Left lung (tissue), 4 donors: ENCODE measurements at regions not wholly inside any gene's neighbourhood (a gene's known extent, or its start where the extent isn't known, plus 50 kb on each side); places are given as distances from the start of the nearest gene placed in this dataset.

Experiments
- ATAC-seq: fragments of 200-7000 bp; cut with Tn5 transposase; one replicate; pipeline ENCODE4 v1.9.1; 2020; ENCODE audit warnings: moderate library complexity
- DNase-seq, 4 donors: peaks; one replicate each; pipeline ENCODE4 v3.0.0-alpha.2; 2013 to 2020
- H3K27ac ChIP-seq, 2 donors: fragments of 200-600 bp; sonication (generic) in 1 of 2; one replicate each; pipeline versions ENCODE4 v1.5.0 to v1.8.0; 2020 to 2021
- H3K27me3 ChIP-seq, 2 donors: fragments of 200-600 bp; sonication (generic) in 1 of 2; one replicate each; pipeline versions ENCODE4 v1.5.0 to v1.8.0; 2020 to 2021
- H3K36me3 ChIP-seq, 2 donors: fragments of 200-600 bp; sonication (generic) in 1 of 2; one replicate each; pipeline versions ENCODE4 v1.5.0 to v1.8.0; 2020 to 2021
- H3K4me1 ChIP-seq, 2 donors: fragments of 200-600 bp; one replicate each; pipeline ENCODE4 v1.8.0; 2021
- H3K4me3 ChIP-seq, 2 donors: fragments of 200-600 bp; sonication (generic) in 1 of 2; one replicate each; pipeline versions ENCODE4 v1.5.0 to v1.8.0; 2020 to 2021; ENCODE audit warnings: mild to moderate bottlenecking in 1 of 2
- H3K9me3 ChIP-seq, 2 donors: fragments of 200-600 bp; sonication (generic) in 1 of 2; one replicate each; pipeline versions ENCODE4 v1.5.0 to v1.8.0; 2020 to 2021
- intact Hi-C, 2 donors: fragments of 100-400 bp; cut with DNase I; formaldehyde crosslinking; loops; one replicate each; pipeline versions ENCODE4 v1.11.2 to v1.14.2; 2022
- TF ChIP-seq, protein P1 (sequence below), 2 donors: fragments of 200-600 bp; sonication (generic) in 1 of 2; IDR thresholded peaks; one replicate each; pipeline versions ENCODE4 v1.5.0 to v1.8.0; 2021; ENCODE audit warnings: antibody characterized with exemption in 2 of 2
- donor health status: DM: no; HTN: yes; CAD: no.
- donor health status: DM: no; HTN: no; CAD: no.

GRCh38 chr3:68256635-68257223 is 602.3 kb upstream of the SUCLG2 start:
- no peaks in the 10 kb centered on the region for H3K4me1 ChIP-seq
- intact Hi-C loops, result no loop called here
- peaks cover 0 to 4% of the 10 kb centered on the region in 2 donors for H3K9me3 ChIP-seq
- DNase-seq (no peak), ATAC-seq (no peak)
- no peak overlapping the region for H3K4me3 ChIP-seq
- no peaks in the 10 kb centered on the region for H3K36me3 ChIP-seq
- TF ChIP-seq, protein P1, sequence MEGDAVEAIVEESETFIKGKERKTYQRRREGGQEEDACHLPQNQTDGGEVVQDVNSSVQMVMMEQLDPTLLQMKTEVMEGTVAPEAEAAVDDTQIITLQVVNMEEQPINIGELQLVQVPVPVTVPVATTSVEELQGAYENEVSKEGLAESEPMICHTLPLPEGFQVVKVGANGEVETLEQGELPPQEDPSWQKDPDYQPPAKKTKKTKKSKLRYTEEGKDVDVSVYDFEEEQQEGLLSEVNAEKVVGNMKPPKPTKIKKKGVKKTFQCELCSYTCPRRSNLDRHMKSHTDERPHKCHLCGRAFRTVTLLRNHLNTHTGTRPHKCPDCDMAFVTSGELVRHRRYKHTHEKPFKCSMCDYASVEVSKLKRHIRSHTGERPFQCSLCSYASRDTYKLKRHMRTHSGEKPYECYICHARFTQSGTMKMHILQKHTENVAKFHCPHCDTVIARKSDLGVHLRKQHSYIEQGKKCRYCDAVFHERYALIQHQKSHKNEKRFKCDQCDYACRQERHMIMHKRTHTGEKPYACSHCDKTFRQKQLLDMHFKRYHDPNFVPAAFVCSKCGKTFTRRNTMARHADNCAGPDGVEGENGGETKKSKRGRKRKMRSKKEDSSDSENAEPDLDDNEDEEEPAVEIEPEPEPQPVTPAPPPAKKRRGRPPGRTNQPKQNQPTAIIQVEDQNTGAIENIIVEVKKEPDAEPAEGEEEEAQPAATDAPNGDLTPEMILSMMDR (IDR thresholded peaks at IDR 0.05), result peak in 1 of 2 donors; percentile 13
- H3K27ac ChIP-seq, result no peak overlapping the region
- no peaks in the 10 kb centered on the region for H3K27me3 ChIP-seq

DNA sequence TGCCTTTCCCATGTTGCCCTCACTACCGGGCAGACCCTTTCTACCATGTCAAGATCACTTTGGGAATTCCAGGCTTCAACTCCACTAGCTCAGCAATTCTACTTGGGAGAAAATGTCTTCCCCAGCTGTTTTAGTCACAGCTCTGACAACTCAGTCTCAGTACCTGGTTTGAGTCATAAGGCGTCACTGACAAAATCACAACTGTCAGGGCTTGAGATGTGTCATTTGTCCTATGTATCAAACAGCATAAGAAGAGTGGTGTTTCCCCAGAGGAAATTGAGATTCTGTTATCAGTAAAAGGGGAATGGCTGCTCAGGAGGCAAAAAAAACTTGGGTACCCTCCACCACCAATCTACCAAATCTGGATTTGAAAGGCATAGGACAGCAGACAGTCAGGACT is 594.9 kb upstream of the SUCLG2 start:
- Histone ChIP-seq H3K27me3 (no peaks in the 10 kb centered on the region), H3K4me1 (no peaks in the 10 kb centered on the region), H3K4me3 (no peak overlapping the region), H3K9me3 (no peaks in the 10 kb centered on the region), H3K27ac (no peak overlapping the region), H3K36me3 (no peaks in the 10 kb centered on the region)
- DNase-seq (no peak), ATAC-seq (no peak)
- intact Hi-C loops, result no loop called here
- TF ChIP-seq, protein P1 (IDR thresholded peaks at IDR 0.05), result no peak

DNA sequence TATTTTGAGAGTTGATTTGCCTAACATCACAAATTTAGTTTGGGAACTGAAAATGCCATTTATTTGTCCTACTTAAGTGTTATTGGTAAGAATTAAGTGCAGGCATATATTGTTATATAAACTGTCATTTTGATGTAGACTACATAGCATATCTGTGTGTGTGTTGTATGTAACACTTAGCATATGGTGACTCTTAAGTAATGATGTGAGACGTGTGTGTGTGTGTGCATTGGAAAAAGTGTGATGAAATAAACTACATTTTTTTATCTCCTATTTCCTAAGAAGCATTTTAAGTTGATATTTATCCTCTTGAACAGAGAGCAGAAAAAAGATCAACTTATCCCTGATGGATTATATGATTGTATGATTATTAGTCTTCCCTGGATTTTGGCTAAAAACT is 588.2 kb upstream of the SUCLG2 start:
- Histone ChIP-seq H3K36me3 (no peaks in the 10 kb centered on the region), H3K27me3 (no peaks in the 10 kb centered on the region), H3K4me3 (no peak overlapping the region), H3K9me3 (no peaks in the 10 kb centered on the region), H3K27ac (no peak overlapping the region), H3K4me1 (no peaks in the 10 kb centered on the region)
- peak in 2 of 4 donors; percentile 28 to 42 for DNase-seq
- no peak for ATAC-seq
- intact Hi-C loops, result no loop called here
- TF ChIP-seq, protein P1 (IDR thresholded peaks at IDR 0.05), result no peak

- Histone ChIP-seq H3K4me1 (no peaks in the 10 kb centered on the region), H3K36me3 (no peaks in the 10 kb centered on the region), H3K4me3 (no peak overlapping the region), H3K9me3 (no peaks in the 10 kb centered on the region), H3K27me3 (no peaks in the 10 kb centered on the region), H3K27ac (no peak overlapping the region)
- DNase-seq (no peak), ATAC-seq (no peak)
- intact Hi-C loops, result no loop called here
- TF ChIP-seq, protein P1 (IDR thresholded peaks at IDR 0.05), result no peak
These were observed 585.1 kb upstream of the SUCLG2 start for GRCh38 chr3:68239542-68239941.

DNA sequence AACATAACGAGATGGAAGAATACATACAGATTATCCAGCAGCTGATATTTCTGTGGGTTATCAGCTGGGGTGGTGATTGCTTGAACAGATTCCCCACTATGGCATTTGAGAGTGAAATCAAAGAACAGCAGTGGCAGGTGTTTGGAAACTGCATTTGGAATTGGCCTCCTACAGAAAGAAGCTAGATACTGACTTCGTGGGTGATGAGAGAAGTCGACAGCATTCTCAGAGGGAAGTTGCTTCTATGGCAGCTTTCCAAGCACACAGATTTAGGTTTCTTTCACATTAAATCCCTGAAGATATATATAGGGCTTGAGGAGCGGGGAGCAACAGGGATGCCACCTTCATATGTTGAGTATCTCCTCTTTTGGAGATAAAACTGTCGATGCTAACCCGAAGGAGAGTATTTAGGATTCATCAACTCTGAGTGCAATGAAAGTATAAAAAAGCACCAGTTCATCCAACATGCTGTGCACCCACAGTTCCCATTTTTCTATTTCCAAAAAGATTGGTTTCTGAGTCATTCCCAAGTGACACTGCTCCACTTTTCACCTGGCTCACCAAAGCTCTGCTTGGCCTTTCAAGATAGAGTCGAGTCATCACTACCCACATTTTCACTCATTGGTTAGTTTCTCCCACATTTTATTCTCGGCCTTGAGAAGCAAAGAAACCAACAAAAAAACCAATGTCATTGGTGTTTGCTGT is 579.8 kb upstream of the SUCLG2 start:
- no peak for DNase-seq
- Histone ChIP-seq H3K4me3 (no peak overlapping the region), H3K9me3 (no peaks in the 10 kb centered on the region), H3K27ac (no peak overlapping the region), H3K36me3 (no peaks in the 10 kb centered on the region), H3K4me1 (no peaks in the 10 kb centered on the region), H3K27me3 (no peaks in the 10 kb centered on the region)
- intact Hi-C loops, result no loop called here
- ATAC-seq, result no peak
- TF ChIP-seq, protein P1 (IDR thresholded peaks at IDR 0.05), result no peak
